Astrocyte (in vitro differentiated cells and primary cell): ENCODE measurements at regions not wholly inside any gene's neighbourhood (a gene's known extent, or its start where the extent isn't known, plus 50 kb on each side); places are given as distances from the start of the nearest gene placed in this dataset.

Experiments used
- EZH2 ChIP-seq: IDR thresholded peaks from 2 replicates; pipeline ENCODE4 v1.6.1; 2012; ENCODE audit warnings: mild to moderate bottlenecking, low read length, inconsistent platforms; ENCODE audit not compliant: insufficient read depth
- TF ChIP-seq, protein P1 (sequence below): IDR thresholded peaks from 2 replicates; pipeline ENCODE4 v1.5.1; 2011; ENCODE audit warnings: low read depth, mild to moderate bottlenecking, inconsistent platforms, low read length, moderate library complexity; ENCODE audit not compliant: insufficient read depth

DNA sequence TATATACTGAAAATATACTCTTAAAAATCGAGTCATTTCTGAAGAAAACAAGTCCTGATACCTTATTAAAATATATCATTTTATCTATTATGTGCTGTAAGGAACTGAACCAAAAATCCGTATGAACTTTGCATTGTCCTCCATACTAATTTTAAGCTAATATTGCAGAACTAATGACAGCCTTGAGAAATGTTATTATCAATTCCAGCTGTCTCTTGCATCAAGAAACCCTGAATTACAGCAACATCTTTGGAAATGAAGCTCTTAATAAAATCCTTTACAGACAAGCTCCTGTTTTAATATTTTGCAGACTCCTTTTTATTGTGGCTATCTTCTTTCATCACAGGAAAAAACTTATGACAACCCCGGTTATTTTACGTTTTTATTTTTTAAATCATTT, 1335.3 kb downstream of the EFNB2 start:
- TF ChIP-seq, protein P1, sequence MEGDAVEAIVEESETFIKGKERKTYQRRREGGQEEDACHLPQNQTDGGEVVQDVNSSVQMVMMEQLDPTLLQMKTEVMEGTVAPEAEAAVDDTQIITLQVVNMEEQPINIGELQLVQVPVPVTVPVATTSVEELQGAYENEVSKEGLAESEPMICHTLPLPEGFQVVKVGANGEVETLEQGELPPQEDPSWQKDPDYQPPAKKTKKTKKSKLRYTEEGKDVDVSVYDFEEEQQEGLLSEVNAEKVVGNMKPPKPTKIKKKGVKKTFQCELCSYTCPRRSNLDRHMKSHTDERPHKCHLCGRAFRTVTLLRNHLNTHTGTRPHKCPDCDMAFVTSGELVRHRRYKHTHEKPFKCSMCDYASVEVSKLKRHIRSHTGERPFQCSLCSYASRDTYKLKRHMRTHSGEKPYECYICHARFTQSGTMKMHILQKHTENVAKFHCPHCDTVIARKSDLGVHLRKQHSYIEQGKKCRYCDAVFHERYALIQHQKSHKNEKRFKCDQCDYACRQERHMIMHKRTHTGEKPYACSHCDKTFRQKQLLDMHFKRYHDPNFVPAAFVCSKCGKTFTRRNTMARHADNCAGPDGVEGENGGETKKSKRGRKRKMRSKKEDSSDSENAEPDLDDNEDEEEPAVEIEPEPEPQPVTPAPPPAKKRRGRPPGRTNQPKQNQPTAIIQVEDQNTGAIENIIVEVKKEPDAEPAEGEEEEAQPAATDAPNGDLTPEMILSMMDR, result no peak
- TF ChIP-seq EZH2, result no peak
